Spleen (tissue), 7 donors: ENCODE measurements at regions not wholly inside any gene's neighbourhood (a gene's known extent, or its start where the extent isn't known, plus 50 kb on each side); places are given as distances from the start of the nearest gene placed in this dataset.

ENCODE experiments used
- POLR2A ChIP-seq, 3 donors: fragments of 450-650 bp; IDR thresholded peaks; one replicate each; pipeline ENCODE4 v1.5.1; 2017; ENCODE audit warnings: antibody characterized with exemption in 3 of 3, mild to moderate bottlenecking in 1 of 3
- POLR2AphosphoS5 ChIP-seq, 3 donors: sonication (generic); formaldehyde crosslinking; IDR thresholded peaks; one replicate each; pipeline ENCODE4 v1.5.1; 2017; ENCODE audit warnings: antibody characterized with exemption in 3 of 3
- TF ChIP-seq, protein P1 (sequence below), 11 experiments: fragments of 200-600 bp in 7 of 11; fragments of 450-650 bp in 4 of 11; sonication (generic) in 4 of 11; IDR thresholded peaks in 8 of 11; conservative IDR thresholded peaks in 3 of 11; 1 replicate in 7 of 11; 2 replicates in 4 of 11; pipeline versions ENCODE4 v1.4.0 to v1.8.0; 2016 to 2021; ENCODE audit warnings: antibody characterized with exemption in 11 of 11, inconsistent platforms in 4 of 11, mild to moderate bottlenecking in 1 of 11
- donor health status: DM: no; HTN: no; CAD: no; lungs with moderate emphysema.
- donor health status: DM: no; HTN: no; CAD: no.
- donor health status: DM: no; HTN: no; CAD: no.

- no peak for TF ChIP-seq POLR2A (IDR thresholded peaks at IDR 0.05)
- TF ChIP-seq, protein P1, sequence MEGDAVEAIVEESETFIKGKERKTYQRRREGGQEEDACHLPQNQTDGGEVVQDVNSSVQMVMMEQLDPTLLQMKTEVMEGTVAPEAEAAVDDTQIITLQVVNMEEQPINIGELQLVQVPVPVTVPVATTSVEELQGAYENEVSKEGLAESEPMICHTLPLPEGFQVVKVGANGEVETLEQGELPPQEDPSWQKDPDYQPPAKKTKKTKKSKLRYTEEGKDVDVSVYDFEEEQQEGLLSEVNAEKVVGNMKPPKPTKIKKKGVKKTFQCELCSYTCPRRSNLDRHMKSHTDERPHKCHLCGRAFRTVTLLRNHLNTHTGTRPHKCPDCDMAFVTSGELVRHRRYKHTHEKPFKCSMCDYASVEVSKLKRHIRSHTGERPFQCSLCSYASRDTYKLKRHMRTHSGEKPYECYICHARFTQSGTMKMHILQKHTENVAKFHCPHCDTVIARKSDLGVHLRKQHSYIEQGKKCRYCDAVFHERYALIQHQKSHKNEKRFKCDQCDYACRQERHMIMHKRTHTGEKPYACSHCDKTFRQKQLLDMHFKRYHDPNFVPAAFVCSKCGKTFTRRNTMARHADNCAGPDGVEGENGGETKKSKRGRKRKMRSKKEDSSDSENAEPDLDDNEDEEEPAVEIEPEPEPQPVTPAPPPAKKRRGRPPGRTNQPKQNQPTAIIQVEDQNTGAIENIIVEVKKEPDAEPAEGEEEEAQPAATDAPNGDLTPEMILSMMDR (IDR thresholded peaks at IDR 0.05 in 8 of 11, conservative IDR thresholded peaks at IDR 0.05 in 3 of 11) = no peak
- TF ChIP-seq POLR2AphosphoS5 (IDR thresholded peaks at IDR 0.05) = no peak
Measured at GRCh38 chr3:8198605-8199004, 303.0 kb upstream of the LMCD1 start.
